Activated gamma-delta T cell treated with Interleukin-2 at 50 U/mL for 16 hours (primary cell): ENCODE measurements at regions not wholly inside any gene's neighbourhood (a gene's known extent, or its start where the extent isn't known, plus 50 kb on each side); places are given as distances from the start of the nearest gene placed in this dataset.

Experiments
- DNase-seq: peaks from one replicate; pipeline ENCODE4 v3.0.0-alpha.2; 2020

GRCh38 chr16:73287859-73288405 is 240.0 kb upstream of the ZFHX3 start:
- no peak for DNase-seq

- no peak for DNase-seq
Measured at GRCh38 chr16:73286346-73287267, 238.7 kb upstream of the ZFHX3 start.

- no peak for DNase-seq
Measured at GRCh38 chr16:73285436-73286201, 237.7 kb upstream of the ZFHX3 start.

- DNase-seq, result no peak
Measured at GRCh38 chr16:73280388-73280787, 232.5 kb upstream of the ZFHX3 start.

GRCh38 chr16:73279451-73279850 is 231.5 kb upstream of the ZFHX3 start:
- no peak for DNase-seq

GRCh38 chr16:73277071-73277470 is 229.1 kb upstream of the ZFHX3 start:
- DNase-seq, result no peak

- DNase-seq, result no peak
Measured at GRCh38 chr16:73275448-73275847, 227.5 kb upstream of the ZFHX3 start.

GRCh38 chr16:73275024-73275423 is 227.1 kb upstream of the ZFHX3 start:
- DNase-seq, result no peak

- DNase-seq, result no peak
Measured at GRCh38 chr16:73274140-73274539, 226.2 kb upstream of the ZFHX3 start.

GRCh38 chr16:73268366-73268993 is 220.6 kb upstream of the ZFHX3 start:
- DNase-seq, result no peak

GRCh38 chr16:73265935-73266334 is 218.0 kb upstream of the ZFHX3 start:
- DNase-seq, result no peak

- no peak for DNase-seq
Measured at GRCh38 chr16:73265124-73265837, 217.4 kb upstream of the ZFHX3 start.

GRCh38 chr16:73262931-73263330 is 215.0 kb upstream of the ZFHX3 start:
- no peak for DNase-seq

- DNase-seq, result no peak
Measured at GRCh38 chr16:73255031-73255430, 207.1 kb upstream of the ZFHX3 start.

- no peak for DNase-seq
Measured at GRCh38 chr16:73253922-73254480, 206.1 kb upstream of the ZFHX3 start.

GRCh38 chr16:73252446-73252845 is 204.5 kb upstream of the ZFHX3 start:
- DNase-seq, result no peak

GRCh38 chr16:73251608-73252007 is 203.7 kb upstream of the ZFHX3 start:
- DNase-seq, result no peak

GRCh38 chr16:73248316-73248715 is 200.4 kb upstream of the ZFHX3 start:
- no peak for DNase-seq

- DNase-seq, result no peak
Measured at GRCh38 chr16:73240920-73241319, 193.0 kb upstream of the ZFHX3 start.

GRCh38 chr16:73237601-73238000 is 189.7 kb upstream of the ZFHX3 start:
- no peak for DNase-seq

- DNase-seq, result no peak
Measured at GRCh38 chr16:73234496-73234895, 186.6 kb upstream of the ZFHX3 start.

GRCh38 chr16:73233846-73234424 is 186.0 kb upstream of the ZFHX3 start:
- DNase-seq, result no peak
